Endodermal cell (in vitro differentiated cells): ENCODE measurements at regions not wholly inside any gene's neighbourhood (a gene's known extent, or its start where the extent isn't known, plus 50 kb on each side); places are given as distances from the start of the nearest gene placed in this dataset.

Experiments used
- DNase-seq: peaks from one replicate; pipeline ENCODE4 v3.0.0-alpha.2; 2017
- H3K27ac ChIP-seq: 2 replicates; pipeline ENCODE4 v1.5.1; 2013; ENCODE audit warnings: mild to moderate bottlenecking, low read depth, low read length, moderate library complexity
- H3K27me3 ChIP-seq: 2 replicates; pipeline ENCODE4 v1.6.1; 2013; ENCODE audit warnings: mild to moderate bottlenecking, low read length, moderate library complexity; ENCODE audit not compliant: insufficient read depth, control insufficient read depth, poor library complexity, severe bottlenecking
- H3K36me3 ChIP-seq: 2 replicates; pipeline ENCODE4 v1.7.0; 2013; ENCODE audit warnings: mild to moderate bottlenecking, low read length, moderate library complexity; ENCODE audit not compliant: control insufficient read depth, insufficient read depth
- H3K4me1 ChIP-seq: one replicate; pipeline ENCODE4 v1.7.0; 2013; ENCODE audit warnings: low read length; ENCODE audit not compliant: control insufficient read depth, insufficient read depth
- H3K4me3 ChIP-seq: 2 replicates; pipeline ENCODE4 v1.5.1; 2013; ENCODE audit warnings: mild to moderate bottlenecking, low read length, moderate library complexity
- H3K9ac ChIP-seq: 2 replicates; pipeline ENCODE4 v1.6.1; 2013; ENCODE audit warnings: mild to moderate bottlenecking, low read length, moderate library complexity; ENCODE audit not compliant: poor library complexity, severe bottlenecking; ENCODE audit errors: extremely low read depth
- H3K9me3 ChIP-seq: 2 replicates; pipeline ENCODE4 v1.6.1; 2013; ENCODE audit warnings: mild to moderate bottlenecking, low read length, moderate library complexity; ENCODE audit not compliant: control insufficient read depth
- H3K27ac Mint-ChIP-seq: 2 replicates; pipeline ENCODE4 v1.8.0; 2020; ENCODE audit warnings: mixed read lengths
- H3K27me3 Mint-ChIP-seq: 2 replicates; pipeline ENCODE4 v1.8.0; 2021; ENCODE audit warnings: mild to moderate bottlenecking, mixed read lengths; ENCODE audit not compliant: insufficient read depth
- H3K36me3 Mint-ChIP-seq: 2 replicates; pipeline ENCODE4 v1.8.0; 2020; ENCODE audit warnings: low read depth, mixed read lengths
- H3K4me1 Mint-ChIP-seq: 2 replicates; pipeline ENCODE4 v1.8.0; 2020; ENCODE audit warnings: mixed read lengths
- H3K4me3 Mint-ChIP-seq: 2 replicates; pipeline ENCODE4 v1.8.0; 2020; ENCODE audit warnings: mild to moderate bottlenecking, moderate library complexity, mixed read lengths
- H3K9me3 Mint-ChIP-seq: 2 replicates; pipeline ENCODE4 v1.8.0; 2020; ENCODE audit warnings: mild to moderate bottlenecking, mixed read lengths
- CTCF ChIP-seq: fragments of 200-600 bp; sonication (generic); conservative IDR thresholded peaks from 2 replicates; pipeline ENCODE4 v1.5.0; 2021; ENCODE audit warnings: antibody characterized with exemption, mild to moderate bottlenecking
- WGBS, 2 experiments: methylation state at CpG; one replicate each; pipeline versions ENCODE4 v1.1.5 to v1.1.7; 2013; ENCODE audit warnings: missing lambda C conversion rate in 2 of 2, mixed read lengths in 1 of 2; ENCODE audit not compliant: insufficient coverage in 1 of 2, insufficient read length in 1 of 2; 5-methylcytosine and 5-hydroxymethylcytosine counted together

GRCh38 chr21:22277341-22277740, 1279.1 kb downstream of the NCAM2 start:
- H3K9me3 ChIP-seq = no peaks in the 10 kb centered on the region
- TF ChIP-seq CTCF = no peak
- no peaks in the 10 kb centered on the region for H3K36me3 Mint-ChIP-seq
- no peaks in the 10 kb centered on the region for H3K4me1 ChIP-seq
- no peak overlapping the region for H3K27ac Mint-ChIP-seq
- WGBS, 2 experiments = 83 to 100% methylated on average over 1 to 2 of the region's 2 CpGs
- no peak for DNase-seq
- H3K27me3 ChIP-seq = no peaks in the 10 kb centered on the region
- H3K27me3 Mint-ChIP-seq = peaks cover 6% of the 10 kb centered on the region
- peaks cover 2% of the 10 kb centered on the region for H3K9me3 Mint-ChIP-seq
- no peak overlapping the region for H3K27ac ChIP-seq
- H3K4me1 Mint-ChIP-seq = peaks cover 2% of the 10 kb centered on the region
- no peak overlapping the region for H3K9ac ChIP-seq
- no peak overlapping the region for H3K4me3 Mint-ChIP-seq
- H3K4me3 ChIP-seq = no peak overlapping the region
- no peaks in the 10 kb centered on the region for H3K36me3 ChIP-seq

- Histone ChIP-seq H3K4me1 (no peaks in the 10 kb centered on the region), H3K4me3 (no peak overlapping the region), H3K36me3 (no peaks in the 10 kb centered on the region), H3K27me3 (no peaks in the 10 kb centered on the region), H3K9me3 (no peaks in the 10 kb centered on the region), H3K27ac (no peak overlapping the region), H3K9ac (no peak overlapping the region)
- Mint-ChIP-seq H3K9me3 (peaks cover 2% of the 10 kb centered on the region), H3K27me3 (peaks cover 3% of the 10 kb centered on the region), H3K4me1 (peaks cover 2% of the 10 kb centered on the region), H3K4me3 (no peak overlapping the region), H3K27ac (no peak overlapping the region), H3K36me3 (no peaks in the 10 kb centered on the region)
- 83 to 100% methylated on average over 1 to 2 of the region's 2 CpGs for WGBS, 2 experiments
- DNase-seq = no peak
- TF ChIP-seq CTCF = no peak
These were observed 1280.2 kb downstream of the NCAM2 start for GRCh38 chr21:22278366-22278765.

- Histone ChIP-seq H3K4me3 (no peak overlapping the region), H3K4me1 (no peaks in the 10 kb centered on the region), H3K9me3 (no peaks in the 10 kb centered on the region), H3K27ac (no peak overlapping the region), H3K9ac (no peak overlapping the region), H3K27me3 (no peaks in the 10 kb centered on the region), H3K36me3 (no peaks in the 10 kb centered on the region)
- Mint-ChIP-seq H3K4me1 (peaks cover 2% of the 10 kb centered on the region), H3K27ac (no peak overlapping the region), H3K4me3 (no peak overlapping the region), H3K36me3 (no peaks in the 10 kb centered on the region), H3K27me3 (no peaks in the 10 kb centered on the region), H3K9me3 (peaks cover 2% of the 10 kb centered on the region)
- TF ChIP-seq CTCF = no peak
- 88 to 93% methylated on average over 1 of the region's 2 CpGs for WGBS, 2 experiments
- DNase-seq = no peak
These were observed 1282.6 kb downstream of the NCAM2 start for GRCh38 chr21:22280851-22281250.
